Embryonic facial prominence (tissue), 1 donor: ENCODE measurements at regions not wholly inside any gene's neighbourhood (a gene's known extent, or its start where the extent isn't known, plus 50 kb on each side); places are given as distances from the start of the nearest gene placed in this dataset.

Experiments
- DNase-seq: peaks from one replicate; pipeline ENCODE4 v3.0.0-alpha.2; 2016; ENCODE audit errors: extremely low spot score

- DNase-seq = no peak
Observed at GRCh38 chr2:122486705-122487415, 731.4 kb downstream of the TSN start.

- no peak for DNase-seq
Observed at GRCh38 chr2:122491011-122491410, 735.6 kb downstream of the TSN start.

- no peak for DNase-seq
Observed at GRCh38 chr2:122500316-122501105, 745.1 kb downstream of the TSN start.

- no peak for DNase-seq
Observed at GRCh38 chr2:122506620-122507019, 751.2 kb downstream of the TSN start.

GRCh38 chr2:122507261-122507660 lies 751.8 kb downstream of the TSN start:
- no peak for DNase-seq

- DNase-seq = no peak
Observed at GRCh38 chr2:122512091-122512490, 756.6 kb downstream of the TSN start.

- no peak for DNase-seq
Observed at GRCh38 chr2:122514451-122514996, 759.1 kb downstream of the TSN start.

GRCh38 chr2:122515731-122516290 lies 760.4 kb downstream of the TSN start:
- DNase-seq = no peak

GRCh38 chr2:122516775-122517174 lies 761.3 kb downstream of the TSN start:
- no peak for DNase-seq

GRCh38 chr2:122519366-122519765 lies 763.9 kb downstream of the TSN start:
- no peak for DNase-seq

- no peak for DNase-seq
Observed at GRCh38 chr2:122519821-122520611, 764.6 kb downstream of the TSN start.

GRCh38 chr2:122523143-122523542 lies 767.7 kb downstream of the TSN start:
- DNase-seq = no peak

GRCh38 chr2:122523981-122524380 lies 768.5 kb downstream of the TSN start:
- DNase-seq = no peak

- DNase-seq = no peak
Observed at GRCh38 chr2:122525336-122525735, 769.9 kb downstream of the TSN start.

GRCh38 chr2:122528061-122528460 lies 772.6 kb downstream of the TSN start:
- no peak for DNase-seq

- no peak for DNase-seq
Observed at GRCh38 chr2:122528958-122529705, 773.7 kb downstream of the TSN start.

GRCh38 chr2:122530814-122531213 lies 775.4 kb downstream of the TSN start:
- no peak for DNase-seq

- no peak for DNase-seq
Observed at GRCh38 chr2:122531290-122532071, 776.0 kb downstream of the TSN start.

GRCh38 chr2:122532072-122532344 lies 776.6 kb downstream of the TSN start:
- DNase-seq = no peak

GRCh38 chr2:122532481-122532880 lies 777.0 kb downstream of the TSN start:
- DNase-seq = no peak
